Lower leg skin (tissue), 3 donors: ENCODE measurements at regions not wholly inside any gene's neighbourhood (a gene's known extent, or its start where the extent isn't known, plus 50 kb on each side); places are given as distances from the start of the nearest gene placed in this dataset.

Source experiments
- CTCF ChIP-seq, 3 donors: fragments of 450-650 bp; IDR thresholded peaks; one replicate each; pipeline ENCODE4 v1.5.1; 2016; ENCODE audit warnings: antibody characterized with exemption in 3 of 3, mild to moderate bottlenecking in 3 of 3, moderate library complexity in 2 of 3
- POLR2A ChIP-seq, 2 donors: fragments of 450-650 bp; IDR thresholded peaks; one replicate each; pipeline ENCODE4 v1.6.1; 2016 to 2017; ENCODE audit warnings: antibody characterized with exemption in 2 of 2, mild to moderate bottlenecking in 1 of 2, moderate library complexity in 1 of 2

- no peak for TF ChIP-seq CTCF (IDR thresholded peaks at IDR 0.05)
- no peak for TF ChIP-seq POLR2A (IDR thresholded peaks at IDR 0.05)
These were observed 363.4 kb downstream of the C16orf95 start for GRCh38 chr16:86953631-86954391.
